NCI-H510A treated with DMSO at 0.1 percent for 48 hours (cell line): ENCODE measurements at regions not wholly inside any gene's neighbourhood (a gene's known extent, or its start where the extent isn't known, plus 50 kb on each side); places are given as distances from the start of the nearest gene placed in this dataset.

Experiments
- DNase-seq: peaks from one replicate; lab custom pipeline; 2025; lab: John Stamatoyannopoulos, UW

GRCh38 chr2:138176862-138177439 is 212.7 kb downstream of the HNMT start:
- DNase-seq, result no peak

GRCh38 chr2:138177693-138178092 is 213.4 kb downstream of the HNMT start:
- peak; percentile 52 for DNase-seq

DNA sequence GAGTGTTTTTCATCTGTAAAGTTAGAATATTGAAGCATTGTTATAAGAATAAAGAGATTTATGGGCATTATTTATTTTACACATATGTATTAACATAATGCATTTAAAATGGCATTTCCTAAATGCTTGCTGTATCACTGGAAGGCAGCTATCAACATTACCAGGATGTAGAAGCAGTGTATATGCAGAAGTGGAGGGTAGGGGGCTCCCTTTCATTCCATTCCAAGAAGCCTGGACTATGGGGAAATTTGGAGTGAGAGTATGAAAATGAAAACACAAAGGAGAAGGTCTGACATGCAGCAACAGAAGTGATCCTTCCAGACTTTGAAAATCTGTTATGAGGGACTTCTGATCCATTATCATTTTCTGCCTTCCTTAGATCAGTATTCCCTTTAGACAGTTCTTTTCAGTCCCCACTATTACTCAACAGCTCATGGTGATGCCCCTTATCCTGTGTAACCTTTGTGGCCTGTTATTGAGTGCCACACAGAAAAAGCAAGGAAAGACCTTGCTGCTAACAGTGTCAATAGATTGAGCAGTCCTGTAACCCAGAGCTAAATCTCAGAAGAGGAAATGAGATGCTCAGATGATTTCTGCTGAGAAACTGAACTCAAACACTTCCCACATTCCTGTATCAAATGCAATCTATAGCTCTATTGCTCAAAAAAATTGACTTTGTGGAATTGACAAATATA is 216.6 kb downstream of the HNMT start:
- DNase-seq, result no peak

- DNase-seq, result no peak
These were observed 218.1 kb downstream of the HNMT start for GRCh38 chr2:138182250-138182936.

GRCh38 chr2:138182937-138183312 is 218.7 kb downstream of the HNMT start:
- DNase-seq, result no peak

- DNase-seq, result no peak
These were observed 219.4 kb downstream of the HNMT start for GRCh38 chr2:138183705-138184104.

DNA sequence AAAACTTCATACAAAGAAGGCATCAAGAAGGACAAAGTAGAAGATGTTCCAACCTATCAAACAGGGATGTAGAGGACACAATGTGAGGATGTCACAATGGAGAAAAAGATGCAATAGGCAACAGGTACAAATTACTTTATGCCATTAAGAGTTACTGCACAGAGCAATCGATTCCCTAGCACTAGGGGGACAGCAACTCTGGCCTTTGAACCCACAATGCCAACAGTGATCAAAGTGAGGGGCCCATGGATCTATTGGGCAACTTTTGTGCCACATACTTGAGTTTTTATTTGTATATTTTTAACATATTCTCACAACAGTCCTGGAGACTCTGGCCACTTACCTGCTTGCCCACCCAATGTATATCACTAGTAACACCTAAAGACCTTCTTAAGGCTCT is 220.2 kb downstream of the HNMT start:
- DNase-seq, result no peak

GRCh38 chr2:138185827-138186226 is 221.6 kb downstream of the HNMT start:
- DNase-seq, result no peak

GRCh38 chr2:138187221-138187620 is 222.9 kb downstream of the HNMT start:
- no peak for DNase-seq

DNA sequence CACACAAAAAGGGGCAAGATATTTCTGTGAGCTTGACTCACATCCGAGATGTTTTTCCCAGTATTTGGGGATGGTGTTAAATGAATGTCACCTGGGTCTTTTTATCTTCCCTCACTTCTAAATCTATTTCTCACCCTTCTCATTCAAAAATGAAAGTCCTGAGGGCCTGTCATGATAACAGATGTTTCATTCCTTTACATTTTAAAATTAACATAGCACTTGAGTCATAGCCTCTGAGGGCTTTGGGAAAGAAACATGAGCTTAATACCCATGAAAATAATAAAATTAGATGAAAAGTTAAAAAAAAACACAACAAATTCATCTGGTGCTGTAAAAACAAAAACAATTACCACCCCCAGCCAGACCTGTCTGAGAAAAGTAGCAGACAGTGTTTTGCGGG is 226.7 kb downstream of the HNMT start:
- DNase-seq, result no peak

GRCh38 chr2:138193416-138194213 is 229.3 kb downstream of the HNMT start:
- no peak for DNase-seq

DNA sequence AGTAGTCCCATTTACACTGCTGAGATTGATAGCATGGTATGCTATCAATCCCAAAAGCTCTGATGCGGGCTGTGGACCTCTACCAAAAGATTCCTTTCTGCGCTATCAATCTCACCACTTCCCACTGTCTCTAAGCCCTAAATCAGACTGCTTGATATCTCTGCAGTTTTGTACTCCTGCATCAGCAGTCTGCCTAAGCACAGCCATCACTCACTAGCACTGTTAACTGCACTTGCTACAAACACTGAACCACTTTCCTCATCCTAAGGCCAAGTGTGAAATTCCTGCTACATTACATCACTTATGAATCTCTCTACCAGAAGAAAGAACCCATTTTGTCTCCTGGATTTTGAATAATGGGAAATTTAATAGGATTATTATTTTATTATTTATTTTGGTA is 237.0 kb downstream of the HNMT start:
- DNase-seq, result no peak

DNA sequence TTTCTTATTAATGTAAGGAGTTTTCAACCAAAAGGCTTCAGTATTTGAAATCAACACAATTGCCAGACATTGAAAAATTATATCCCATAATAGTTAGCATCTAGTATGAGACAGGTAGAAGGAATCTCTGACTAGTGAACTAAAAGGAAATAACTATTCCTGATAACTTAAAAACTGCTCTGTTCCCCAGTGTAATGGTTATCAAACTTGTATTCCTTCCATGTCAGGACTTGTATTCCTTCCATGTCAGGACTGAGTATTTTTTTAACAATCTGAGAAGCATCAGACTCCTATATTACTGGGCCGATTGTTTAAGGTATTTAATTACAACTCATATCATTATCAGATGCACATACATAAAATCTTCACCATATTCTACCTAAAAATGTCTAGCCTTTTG is 238.5 kb downstream of the HNMT start:
- DNase-seq, result no peak

DNA sequence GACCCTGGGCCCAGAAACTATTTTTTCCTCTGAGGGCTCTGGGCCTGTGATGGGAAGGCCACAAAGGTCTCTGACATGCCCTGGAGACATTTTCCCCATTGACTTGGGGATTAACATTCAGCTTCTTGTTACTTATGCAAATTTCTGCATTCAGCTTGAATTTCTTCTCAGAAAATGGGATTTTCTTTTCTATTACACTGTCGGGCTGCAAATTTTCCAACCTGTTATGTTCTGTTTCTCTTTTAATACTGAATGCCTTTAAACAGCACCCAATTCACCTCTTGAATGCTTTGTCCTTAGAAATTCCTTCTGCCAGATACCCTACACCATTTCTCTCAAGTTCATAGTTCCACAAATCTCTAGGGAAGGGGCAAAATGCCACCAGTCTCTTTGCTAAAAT is 241.0 kb downstream of the HNMT start:
- DNase-seq, result no peak

DNA sequence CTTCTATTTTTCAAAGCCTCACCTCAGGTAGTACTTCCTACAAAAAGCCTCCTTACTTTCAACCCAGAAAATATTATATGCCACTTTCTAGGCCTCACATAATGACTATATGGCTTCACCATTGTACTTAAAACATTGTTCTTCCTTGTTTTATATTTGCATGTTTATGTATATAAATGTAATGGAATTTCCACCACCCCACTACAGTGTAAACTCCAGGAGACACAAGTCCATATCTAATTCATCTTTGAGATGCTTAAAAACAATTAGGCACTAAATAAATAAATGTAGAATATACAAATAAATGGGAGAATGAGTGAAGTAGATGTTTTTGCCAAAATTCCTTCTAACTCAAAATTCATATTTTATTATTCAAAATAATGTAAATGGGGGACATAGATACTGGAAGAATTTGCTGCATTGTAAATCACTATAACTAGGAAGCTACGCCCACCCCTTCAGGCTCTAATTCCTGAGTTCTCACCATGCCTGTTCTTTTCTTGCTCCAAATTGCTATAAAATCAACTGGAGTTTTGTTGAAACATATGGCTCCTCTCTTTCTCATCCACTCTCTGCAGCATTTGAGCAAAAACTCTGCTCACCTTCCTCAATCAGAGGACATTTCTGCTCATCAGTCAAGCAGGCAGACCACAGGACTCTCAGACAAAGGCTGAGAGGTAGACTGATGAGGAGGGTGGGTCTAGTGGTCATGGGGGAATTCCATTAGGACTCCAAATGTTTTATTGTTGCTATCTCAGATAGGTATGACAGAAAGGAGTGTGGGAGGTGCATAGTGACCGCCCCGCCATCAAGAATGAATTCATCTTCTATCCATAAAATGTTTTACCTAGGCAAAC is 243.0 kb downstream of the HNMT start:
- no peak for DNase-seq

GRCh38 chr2:138209009-138209408 is 244.7 kb downstream of the HNMT start:
- no peak for DNase-seq

DNA sequence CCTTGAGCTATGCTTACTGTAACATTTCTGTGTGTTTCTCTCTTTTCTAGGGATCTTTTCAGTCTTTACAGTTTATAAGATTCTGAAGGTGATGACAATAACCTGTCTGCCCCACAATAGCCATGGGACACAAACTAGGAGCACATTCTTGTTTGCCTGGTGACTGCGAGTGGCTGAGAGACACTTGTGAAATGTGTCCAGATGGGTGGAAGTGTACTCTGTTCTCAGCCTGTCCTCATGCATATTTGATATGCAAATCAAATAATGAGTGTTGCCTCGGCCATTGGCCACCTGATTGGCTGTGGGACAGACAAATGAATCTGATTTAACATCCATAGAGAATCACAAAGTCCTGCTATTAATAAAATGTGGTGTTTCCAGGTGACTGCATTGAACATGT is 246.2 kb downstream of the HNMT start:
- no peak for DNase-seq

DNA sequence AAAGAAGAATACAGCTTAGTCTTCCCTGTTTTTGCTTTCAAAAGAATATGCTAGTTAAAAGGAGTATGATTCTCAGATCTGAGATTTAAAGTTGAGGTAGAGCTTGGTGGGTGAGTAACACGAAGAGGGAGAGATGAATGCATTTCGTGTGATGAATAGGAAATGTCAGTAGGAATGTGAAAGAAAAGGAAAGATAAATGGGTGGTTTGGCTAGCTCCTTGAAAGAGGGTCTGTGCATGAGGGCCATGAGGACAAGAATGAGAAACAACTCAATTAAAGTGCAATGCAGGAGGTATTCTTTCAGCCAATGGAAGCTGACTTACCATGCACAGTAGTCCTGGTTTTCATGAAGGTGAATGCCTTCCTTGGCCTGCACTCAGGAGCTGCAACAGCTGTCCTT is 248.2 kb downstream of the HNMT start:
- no peak for DNase-seq

DNA sequence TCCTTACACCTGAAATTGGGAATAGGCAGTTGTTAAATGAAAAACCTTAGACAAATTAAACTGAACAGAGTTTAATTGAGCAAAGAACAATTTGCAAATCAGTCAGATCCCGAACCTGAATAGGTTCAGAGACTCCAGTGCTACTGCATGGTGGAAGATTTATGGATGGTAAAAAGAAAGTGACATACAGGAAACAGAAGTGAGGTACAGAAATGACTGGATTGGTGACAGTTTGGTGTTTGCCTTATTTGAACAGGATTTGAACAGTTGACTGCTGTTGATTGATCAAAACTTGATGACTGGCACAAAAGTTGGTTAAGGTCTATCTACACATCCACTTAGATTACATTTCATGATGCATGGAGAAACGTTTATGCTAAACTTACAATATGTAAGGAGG is 248.8 kb downstream of the HNMT start:
- DNase-seq, result no peak

GRCh38 chr2:138213624-138214023 is 249.4 kb downstream of the HNMT start:
- no peak for DNase-seq

DNA sequence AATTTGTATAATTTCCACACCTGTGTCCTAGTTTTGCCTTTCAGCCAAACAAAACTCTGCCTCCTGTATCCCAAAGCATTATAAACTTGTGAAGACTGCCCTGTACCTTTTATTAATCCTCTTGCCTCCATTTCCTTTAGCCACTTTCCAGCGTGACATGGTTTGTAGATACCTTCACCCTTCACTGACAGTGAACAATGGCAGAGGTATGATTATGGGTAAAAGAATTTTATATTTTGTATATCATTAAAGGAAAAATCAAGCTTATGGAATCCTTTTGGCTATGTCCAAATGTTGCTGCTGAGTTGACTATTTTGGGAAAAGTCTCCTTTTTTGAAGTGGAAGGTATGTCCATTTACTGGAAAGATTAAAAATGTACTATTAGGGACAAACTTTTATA is 251.7 kb downstream of the HNMT start:
- DNase-seq, result no peak

DNA sequence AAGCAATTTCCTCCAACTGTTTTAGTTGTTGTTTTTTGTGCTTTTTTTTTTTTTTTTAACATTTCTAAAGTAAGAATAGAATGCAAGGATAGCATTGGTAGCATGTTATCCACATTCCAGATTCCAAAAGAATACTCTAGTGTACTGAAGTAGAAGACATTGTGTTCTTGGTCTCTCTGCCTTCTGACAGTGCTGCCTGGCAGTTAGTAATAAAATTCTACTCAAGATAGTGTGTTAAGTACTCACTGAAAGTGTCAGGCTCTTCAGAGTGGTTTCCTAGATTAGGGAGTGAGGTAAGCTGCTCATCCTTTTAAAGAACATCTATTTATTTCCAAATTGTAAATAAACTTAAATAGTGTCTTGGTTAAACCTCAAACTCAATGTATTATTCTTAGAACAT is 253.7 kb downstream of the HNMT start:
- no peak for DNase-seq
